Stimulated activated CD8-positive, alpha-beta memory T cell treated with anti-CD3 and anti-CD28 coated beads, Interleukin-7, amount 100 ng/mL, for 4 hours (primary cell): ENCODE measurements at regions not wholly inside any gene's neighbourhood (a gene's known extent, or its start where the extent isn't known, plus 50 kb on each side); places are given as distances from the start of the nearest gene placed in this dataset.

Experiments
- DNase-seq, 2 donors: peaks; one replicate each; pipeline ENCODE4 v3.0.0-alpha.2; 2020; ENCODE audit warnings: low read depth in 2 of 2

DNA sequence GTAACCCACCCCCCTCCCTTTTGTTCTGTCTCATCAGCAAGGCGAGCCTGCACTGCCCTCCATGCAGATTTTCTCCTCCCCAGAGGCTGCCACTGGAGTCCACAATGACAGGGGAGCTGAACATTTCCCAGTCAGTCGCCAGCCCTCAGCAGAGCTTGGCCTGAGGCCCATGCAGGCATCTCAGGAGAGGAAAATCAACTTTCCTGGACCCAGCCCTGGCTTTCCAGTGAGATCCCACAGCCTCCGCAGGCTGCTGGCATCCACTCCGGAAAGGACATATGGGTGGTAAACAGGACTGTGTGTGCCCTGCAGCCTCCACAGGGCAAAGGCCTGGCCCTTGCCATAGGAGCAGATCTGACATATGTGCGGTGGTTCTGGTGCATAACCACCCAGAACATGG, 253.8 kb downstream of the TNS1 start:
- no peak for DNase-seq

GRCh38 chr2:217746808-217747207, 256.0 kb downstream of the TNS1 start:
- no peak for DNase-seq

DNA sequence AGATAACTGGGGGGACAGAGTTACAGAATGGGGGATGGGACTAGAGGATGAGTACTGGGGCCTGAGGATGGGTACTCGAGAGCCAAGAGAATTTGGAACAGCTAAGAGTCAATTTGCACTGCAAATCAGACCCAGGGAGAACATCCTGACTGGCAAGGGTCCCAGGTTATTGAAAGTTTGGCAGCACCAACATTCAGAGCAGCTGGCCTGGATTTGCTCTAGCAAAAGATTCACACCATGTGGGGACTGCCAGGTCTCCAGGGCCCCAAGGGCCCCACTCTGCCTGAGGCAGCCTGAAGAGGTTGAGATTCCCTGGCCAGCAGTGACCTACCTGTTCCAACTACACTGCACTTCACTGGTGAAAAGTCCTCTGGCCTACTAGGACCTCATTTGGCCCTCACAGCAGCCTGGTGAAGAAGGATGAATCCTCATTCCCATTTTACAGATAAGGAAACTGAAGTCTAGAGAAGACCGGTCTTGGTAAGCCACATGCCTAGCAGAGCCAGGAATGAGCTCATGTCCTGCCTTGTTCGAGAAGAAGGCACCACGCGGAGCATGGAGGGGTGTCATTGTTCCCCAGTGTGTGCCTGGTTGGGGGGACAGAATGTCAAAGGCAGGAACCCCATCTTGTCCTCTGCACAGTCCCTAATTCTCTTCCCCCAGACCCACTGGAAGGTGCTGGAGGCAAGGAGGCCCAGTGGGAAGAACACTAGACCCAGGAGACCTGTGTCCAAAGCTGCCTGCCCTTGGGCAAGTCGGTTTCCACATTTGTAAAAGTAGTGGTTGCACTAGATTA, 258.6 kb downstream of the TNS1 start:
- no peak for DNase-seq

- DNase-seq = no peak
These were observed 259.4 kb downstream of the TNS1 start for GRCh38 chr2:217743407-217743806.

- DNase-seq = no peak
These were observed 260.0 kb downstream of the TNS1 start for GRCh38 chr2:217742841-217743240.

DNA sequence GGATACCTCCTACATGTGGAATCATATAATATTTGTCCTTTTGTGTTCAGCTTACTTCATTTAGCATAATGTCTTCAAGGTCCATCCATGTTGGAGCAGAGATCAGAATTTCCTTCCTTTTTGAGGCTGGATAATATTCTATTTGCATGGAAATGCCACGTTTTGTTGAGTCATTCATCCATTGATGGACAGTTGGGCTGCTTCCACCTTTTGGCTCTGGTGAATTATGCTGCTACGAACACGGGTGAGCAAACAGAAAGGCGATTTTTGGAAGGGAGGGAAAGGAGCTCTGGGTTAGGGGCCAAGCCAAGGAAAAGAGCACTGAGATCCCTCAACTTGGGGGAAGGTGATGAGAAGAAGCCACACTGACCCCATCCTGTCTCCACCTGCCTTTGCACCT, 260.5 kb downstream of the TNS1 start:
- no peak for DNase-seq

DNA sequence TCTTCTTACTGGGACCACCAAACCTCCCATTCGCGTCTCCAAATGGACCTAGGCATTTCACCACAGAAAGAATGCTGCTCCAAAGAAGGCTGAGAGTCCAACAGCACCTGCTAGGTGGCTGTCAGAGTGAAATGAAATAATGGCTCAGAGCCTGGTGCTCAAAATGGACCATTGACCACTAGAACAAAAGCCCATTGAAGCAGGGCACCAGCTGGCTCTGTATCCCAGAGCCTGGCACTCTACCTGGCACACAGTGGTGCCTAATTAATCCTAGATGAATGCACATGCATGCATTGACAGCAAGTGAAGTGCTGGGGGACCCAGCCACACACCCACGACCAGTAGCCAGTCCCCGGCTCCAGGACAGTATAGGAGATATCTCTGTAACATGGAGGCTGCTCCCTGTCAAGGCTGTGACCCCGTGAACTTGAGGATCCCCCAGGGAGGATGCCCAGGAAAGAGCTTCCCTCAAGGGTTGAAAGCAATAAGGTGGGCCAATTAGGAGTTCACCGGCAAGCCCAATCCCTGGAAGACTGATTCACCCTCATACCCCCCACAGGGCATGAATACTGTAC, 261.3 kb downstream of the TNS1 start:
- DNase-seq = no peak

- no peak for DNase-seq
These were observed 262.0 kb downstream of the TNS1 start for GRCh38 chr2:217740756-217741155.

DNA sequence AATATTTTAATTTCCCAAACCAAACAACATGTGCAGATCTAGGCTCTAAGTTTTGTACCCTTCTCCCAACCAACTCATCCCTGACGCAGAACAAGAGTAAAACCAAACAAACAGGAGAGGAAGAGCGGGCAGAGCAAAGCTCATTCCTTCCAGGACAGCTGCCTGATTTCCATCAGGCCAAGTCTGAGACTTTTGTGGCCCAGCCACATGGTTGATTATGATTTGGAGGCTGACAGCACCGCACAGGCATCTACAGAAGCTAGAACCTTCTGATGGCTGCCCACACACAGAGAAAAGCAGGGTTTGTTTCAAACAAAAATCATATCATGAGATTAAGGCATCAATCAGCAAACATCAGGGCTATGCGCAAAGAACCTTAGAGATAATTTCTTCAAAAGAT, 262.6 kb downstream of the TNS1 start:
- no peak for DNase-seq

DNA sequence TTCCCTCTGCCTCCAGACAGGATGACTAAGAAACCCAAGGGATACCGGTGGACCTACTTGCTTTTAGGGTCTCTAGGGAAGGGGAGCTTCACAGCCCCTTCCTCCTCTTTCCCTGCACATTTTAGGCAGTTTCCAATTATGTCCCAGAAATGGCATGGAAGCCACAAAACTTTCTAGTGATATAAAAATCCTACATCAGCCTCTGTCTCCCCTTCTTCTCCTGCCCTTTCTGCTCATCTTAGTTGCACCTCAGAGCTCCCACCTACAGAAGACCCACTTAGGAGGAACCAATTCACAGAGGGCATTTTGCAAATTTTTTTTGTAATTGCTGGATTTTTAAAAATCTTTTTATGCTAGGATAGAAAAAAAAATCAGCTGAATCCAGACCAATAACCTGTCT, 263.1 kb downstream of the TNS1 start:
- no peak for DNase-seq

- no peak for DNase-seq
These were observed 264.7 kb downstream of the TNS1 start for GRCh38 chr2:217738061-217738460.

DNA sequence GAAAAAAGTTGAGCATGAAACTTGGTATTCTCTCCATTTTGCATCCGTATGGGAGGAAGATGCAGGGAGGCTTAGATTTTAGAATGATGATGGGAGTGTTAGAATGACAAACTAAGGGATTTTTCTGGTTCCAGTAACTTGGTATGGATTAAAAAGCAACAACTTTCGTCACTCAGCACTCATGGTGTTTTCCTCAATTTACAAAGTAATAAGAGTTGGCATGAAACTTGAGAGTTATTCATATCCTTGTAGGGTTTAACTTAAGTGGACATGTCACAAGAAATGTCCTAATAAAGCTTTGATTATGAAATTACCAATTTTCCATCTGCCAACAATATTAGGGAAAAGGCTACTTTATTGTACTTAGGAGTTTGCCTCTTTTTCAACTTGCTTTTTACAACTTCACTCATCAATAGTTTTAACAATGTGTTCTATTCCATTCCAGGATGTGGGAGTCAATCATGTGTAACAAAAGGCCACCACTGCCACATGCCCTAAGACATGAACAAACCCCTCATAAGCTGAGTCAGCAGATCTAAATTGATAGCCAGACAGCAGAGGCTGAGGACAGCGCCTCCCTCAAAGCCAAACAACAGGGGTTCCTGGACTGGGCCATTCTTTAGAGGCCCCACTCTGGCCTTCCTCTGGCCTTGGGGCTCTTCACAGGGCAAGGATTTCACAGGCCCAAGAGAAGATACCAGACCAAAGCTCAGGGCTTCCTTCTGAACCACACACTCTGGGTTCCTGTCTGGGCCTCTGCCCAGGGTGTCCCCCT, 265.8 kb downstream of the TNS1 start:
- no peak for DNase-seq

DNA sequence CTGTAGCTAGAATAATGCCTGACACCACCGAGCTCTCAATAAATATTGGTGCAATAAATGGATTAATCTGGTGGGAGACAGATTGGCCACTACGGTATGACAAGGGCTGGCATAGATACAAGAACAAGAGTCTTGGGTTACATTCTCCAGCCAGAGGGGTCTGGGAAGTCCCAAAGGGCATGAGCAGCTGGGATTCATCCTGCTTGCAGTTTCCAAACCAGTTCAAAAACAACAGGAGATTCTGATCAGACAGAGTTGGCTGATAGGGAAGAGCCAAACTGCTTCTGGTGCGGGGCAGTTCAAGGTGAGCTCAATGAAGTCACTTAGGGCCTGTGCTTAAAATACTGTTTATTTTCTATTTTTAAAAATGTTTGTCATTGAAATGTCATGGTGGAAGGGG, 266.9 kb downstream of the TNS1 start:
- DNase-seq = no peak

DNA sequence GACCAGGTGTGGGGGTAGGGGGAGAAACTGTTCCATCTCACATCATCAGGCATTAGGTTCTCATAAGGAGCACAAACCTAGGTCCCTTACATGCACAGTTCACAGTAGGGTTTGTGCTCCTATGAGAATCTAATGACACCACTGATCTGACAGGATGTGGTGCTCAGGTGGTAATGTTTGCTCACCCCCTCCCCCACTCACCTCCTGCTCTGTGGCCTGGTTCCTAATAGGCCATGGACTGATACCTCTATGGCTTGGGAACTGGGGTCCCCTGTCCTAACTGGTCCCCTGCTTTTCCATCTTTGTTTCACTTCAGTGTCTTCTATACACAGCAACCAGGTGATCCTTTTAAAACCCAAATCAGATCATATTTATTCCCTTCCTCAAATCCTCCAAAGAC, 267.8 kb downstream of the TNS1 start:
- no peak for DNase-seq

- DNase-seq = no peak
These were observed 269.3 kb downstream of the TNS1 start for GRCh38 chr2:217733461-217733860.

DNA sequence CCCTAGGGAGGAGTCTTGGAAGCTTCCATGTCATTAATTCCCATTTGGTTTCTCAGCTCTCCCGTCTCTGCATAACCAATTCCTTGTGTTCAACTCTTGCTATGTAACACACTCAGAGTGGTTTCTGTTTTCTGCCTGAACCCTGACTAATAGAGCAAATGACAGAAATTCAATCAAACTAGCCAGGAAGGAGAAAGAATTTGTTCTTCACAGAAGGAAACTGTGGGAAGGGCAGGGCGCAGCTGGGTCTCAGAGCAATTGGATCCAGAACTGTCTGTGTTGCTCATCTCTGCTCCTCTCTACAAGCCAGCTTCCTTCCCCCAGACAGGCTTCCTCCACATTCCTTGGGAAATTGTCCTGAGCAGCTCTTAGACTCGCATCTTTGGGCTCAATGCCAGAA, 269.8 kb downstream of the TNS1 start:
- DNase-seq = no peak

GRCh38 chr2:217731805-217732204, 271.0 kb downstream of the TNS1 start:
- DNase-seq = no peak

DNA sequence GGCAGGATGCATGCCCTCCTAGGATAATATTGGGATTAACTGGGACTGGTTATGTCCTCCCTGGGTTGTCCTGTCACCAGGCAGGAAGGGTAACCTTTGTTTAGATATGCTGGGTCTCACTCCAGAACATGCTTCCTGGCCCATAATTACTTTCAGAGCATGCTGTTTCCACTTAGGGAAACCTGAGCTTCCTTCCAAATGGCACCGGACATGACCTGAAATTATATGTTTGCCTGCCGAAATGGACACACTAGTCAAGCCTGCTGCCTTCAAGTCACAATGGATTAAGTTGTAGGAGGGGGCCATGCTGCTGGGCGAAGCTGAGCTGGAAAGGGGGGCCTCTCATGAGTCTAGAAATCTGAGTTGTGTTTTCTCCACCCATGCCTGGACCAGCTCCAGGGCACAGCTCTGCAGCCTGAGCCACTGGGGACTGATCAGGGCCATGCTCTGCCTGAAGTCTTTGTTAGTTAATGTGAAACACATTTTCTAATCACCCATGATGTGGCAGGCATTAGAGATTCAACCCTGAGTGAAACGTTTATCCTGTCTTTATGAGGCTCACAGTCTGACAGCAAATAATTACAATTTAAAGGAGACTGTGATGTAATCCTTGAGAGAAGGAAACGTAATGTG, 273.3 kb downstream of the TNS1 start:
- no peak for DNase-seq

DNA sequence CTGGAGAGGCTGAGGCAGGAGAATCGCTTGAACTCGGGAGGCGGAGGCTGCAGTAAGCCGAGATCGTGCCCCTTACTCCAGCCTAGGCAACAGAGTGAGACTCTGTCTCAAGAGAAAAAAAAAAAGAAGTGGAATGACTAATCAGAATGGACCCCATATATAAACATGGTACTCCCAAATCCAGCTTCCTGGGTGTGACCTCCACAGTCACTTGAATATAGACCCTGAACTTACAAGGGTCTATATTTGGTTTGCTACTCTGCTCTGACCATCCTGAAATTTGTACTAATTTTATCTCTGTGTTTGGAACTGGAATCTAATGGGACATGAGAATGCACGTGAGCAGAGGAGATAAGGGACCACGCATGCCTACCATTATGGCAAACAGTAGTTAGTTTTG, 275.0 kb downstream of the TNS1 start:
- DNase-seq = no peak

DNA sequence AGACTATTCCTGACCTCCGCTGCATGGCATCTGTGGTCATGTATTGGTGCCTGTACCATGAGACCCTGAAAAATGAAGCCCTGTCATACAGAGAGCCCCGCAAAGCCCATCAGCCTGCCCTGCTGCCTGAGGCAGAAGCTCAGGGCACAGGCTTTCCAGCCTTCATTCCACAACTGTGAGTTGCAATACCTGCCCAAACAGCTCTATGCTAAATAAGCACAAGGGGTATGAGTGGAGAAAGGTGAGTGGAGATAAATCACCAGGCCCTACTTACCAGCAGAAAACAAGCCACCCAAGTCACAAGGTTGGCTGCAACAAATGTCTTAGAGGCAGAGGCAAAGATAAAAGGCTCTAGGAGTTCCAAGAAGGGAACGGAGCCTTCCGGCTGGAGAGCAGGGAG, 277.4 kb downstream of the TNS1 start:
- no peak for DNase-seq

DNA sequence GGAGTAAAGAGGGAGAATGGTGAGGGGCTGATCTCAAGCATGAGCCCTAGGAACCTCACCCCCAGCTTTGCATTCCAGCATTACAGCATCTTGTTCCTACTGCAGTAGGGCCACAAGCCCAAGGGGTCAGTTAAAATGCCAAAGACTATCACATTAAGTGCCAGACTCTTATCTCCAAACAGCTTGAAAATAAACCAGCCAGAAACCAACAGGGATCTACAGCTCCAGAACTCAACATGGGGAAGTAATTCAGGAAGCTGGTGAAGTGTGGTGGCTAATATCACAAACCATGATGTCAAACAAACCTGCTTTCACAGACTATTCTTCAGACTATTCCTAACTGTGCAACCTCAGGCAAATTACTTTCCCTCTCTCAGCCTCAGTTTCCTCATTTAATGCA, 278.3 kb downstream of the TNS1 start:
- DNase-seq = no peak

- no peak for DNase-seq
These were observed 278.8 kb downstream of the TNS1 start for GRCh38 chr2:217723981-217724380.
